Glomerular visceral epithelial cell (primary cell): ENCODE measurements at regions not wholly inside any gene's neighbourhood (a gene's known extent, or its start where the extent isn't known, plus 50 kb on each side); places are given as distances from the start of the nearest gene placed in this dataset.
A peak's percentile ranks its signal among the peaks of the same experiment; 100 is the strongest.

Experiments used
- DNase-seq: peaks from one replicate; pipeline ENCODE4 v3.0.0-alpha.2; 2016; ENCODE audit errors: extremely low spot score

- no peak for DNase-seq
These were observed 94.3 kb downstream of the PRLHR start for GRCh38 chr10:118501171-118501570.

GRCh38 chr10:118500477-118501104, 94.9 kb downstream of the PRLHR start:
- DNase-seq: no peak

DNA sequence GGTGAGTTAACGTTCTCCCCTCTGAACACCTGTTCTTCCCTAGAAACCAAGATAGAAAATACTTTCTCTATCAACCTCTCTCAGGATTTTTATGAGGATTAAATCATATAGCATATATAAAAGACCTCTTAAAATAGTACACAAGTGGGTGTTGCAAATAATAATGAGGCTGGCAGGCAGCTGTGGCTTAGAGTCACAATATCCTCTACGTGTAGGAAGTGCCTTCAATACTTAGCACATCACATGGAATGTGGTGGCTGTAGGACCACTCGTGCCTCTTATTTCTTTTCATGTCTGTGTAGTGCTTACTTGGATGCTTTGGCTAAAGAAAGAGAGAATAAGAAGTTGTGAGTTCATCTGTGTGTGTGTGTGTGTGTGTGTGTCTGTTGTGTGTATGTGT, 96.3 kb downstream of the PRLHR start:
- DNase-seq: no peak

DNA sequence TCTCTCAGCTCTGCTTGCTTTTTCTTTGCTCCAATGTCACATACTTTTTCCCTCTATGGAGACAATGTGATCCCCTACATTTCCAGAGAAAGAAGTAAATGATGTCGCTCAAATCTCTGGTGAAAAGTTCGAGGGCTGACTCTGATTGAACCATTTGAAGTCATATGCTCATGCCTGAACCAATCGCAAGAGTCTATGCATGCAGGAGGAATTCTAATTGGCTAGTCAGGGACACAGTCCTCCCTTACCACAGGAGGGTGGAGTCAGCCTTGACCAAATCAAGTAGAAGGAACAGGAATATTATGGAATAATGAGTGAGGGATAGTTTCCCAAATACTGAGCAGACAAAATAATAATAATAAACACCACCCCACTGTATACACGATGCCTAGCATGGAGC, 96.8 kb downstream of the PRLHR start:
- DNase-seq: no peak

GRCh38 chr10:118497227-118497626, 98.2 kb downstream of the PRLHR start:
- no peak for DNase-seq

- DNase-seq: no peak
These were observed 98.9 kb downstream of the PRLHR start for GRCh38 chr10:118496525-118496924.

GRCh38 chr10:118495499-118495898, 99.9 kb downstream of the PRLHR start:
- DNase-seq: no peak

- DNase-seq: no peak
These were observed 104.4 kb downstream of the PRLHR start for GRCh38 chr10:118491055-118491454.

DNA sequence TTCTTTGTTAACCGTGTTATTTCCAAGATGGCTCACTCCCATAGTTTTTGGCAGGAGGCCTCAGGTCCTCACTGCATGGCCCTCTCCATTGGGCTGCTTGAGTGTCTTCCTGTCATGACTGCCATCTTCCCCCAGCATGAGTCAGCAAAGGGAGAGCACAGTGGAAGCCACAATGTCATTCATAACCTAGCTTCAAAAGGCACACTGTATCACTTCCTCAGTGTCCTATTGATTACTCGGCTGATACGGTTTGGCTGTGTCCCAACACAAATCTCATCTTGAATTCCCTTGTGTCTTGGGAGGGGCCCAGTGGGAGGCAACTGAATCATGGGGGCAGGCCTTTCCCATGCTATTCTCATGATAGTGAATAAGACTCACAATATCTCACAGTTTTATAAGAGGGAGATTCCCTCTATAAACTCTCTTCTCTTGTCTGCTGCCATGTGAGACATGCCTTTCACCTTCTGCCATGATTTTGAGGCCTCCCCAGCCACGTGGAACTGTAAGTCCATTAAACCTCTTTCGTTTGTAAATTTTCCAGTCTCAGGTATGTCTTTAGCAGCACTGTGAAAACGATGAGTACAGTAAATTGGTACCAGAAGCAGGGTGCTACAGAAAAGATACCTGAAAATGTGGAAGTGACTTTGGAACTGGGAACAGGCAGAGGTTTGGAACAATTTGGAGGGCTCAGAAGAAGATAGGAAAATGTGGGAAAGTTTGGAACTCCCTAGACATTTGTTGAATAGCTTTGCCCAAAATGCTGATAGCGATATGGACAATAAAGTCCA, 106.5 kb downstream of the PRLHR start:
- DNase-seq: no peak

- DNase-seq: no peak
These were observed 109.8 kb downstream of the PRLHR start for GRCh38 chr10:118485641-118486040.

DNA sequence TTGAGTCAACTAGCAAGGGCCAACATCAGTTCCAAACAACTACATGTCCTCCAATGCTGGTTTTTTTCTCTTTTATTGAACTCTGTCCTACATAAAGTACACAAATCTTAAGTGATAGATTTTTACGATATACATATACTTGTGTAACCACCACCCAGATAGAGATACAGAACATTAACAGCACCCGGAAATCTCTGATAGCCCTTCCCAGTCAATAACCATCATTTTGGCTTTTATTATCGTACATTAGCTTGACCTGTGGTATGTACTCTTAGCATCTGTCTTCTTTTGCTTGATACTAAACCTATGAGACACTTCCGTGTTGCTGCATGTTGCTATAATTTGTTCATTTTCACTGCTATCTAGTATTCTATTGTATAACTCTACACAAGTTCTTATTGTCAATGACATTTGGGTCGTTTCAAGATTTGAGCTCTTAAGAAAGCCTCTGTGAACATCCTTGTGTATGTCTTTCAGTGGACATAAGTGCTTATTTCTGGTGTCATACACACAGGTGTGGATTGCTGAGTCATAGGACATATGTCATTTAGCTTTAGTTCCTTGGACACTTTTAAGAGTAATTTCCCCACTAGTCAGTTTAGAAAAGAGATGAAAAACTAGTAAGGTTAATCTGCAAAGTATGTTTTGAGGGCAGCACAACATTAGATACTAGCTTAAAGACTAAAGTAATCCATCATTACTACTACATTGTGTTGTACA, 111.1 kb downstream of the PRLHR start:
- no peak for DNase-seq

DNA sequence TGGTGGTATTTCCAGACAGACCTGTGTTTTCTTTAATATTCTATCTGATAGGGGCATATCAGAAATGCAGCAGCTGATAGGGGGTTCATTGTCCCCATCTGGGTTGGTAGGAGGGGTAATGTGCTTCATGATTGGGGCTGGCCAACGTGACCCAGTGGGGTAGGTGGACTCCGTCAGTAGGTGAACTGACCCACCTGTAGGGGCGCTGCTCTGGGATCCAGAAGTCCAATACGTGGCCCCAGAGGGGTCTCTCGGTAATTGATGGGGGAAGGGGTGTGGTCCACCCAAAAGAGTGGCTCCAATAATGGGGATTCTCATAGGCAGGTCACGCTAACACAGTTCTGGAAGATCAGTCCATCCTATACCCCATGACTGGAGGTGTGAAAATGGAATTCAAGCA, 112.0 kb downstream of the PRLHR start:
- no peak for DNase-seq

GRCh38 chr10:118482393-118483331, 112.8 kb downstream of the PRLHR start:
- no peak for DNase-seq

GRCh38 chr10:118481871-118482270, 113.6 kb downstream of the PRLHR start:
- no peak for DNase-seq

- DNase-seq: no peak
These were observed 120.2 kb downstream of the PRLHR start for GRCh38 chr10:118475214-118475613.

GRCh38 chr10:118474111-118474510, 121.3 kb downstream of the PRLHR start:
- no peak for DNase-seq

- no peak for DNase-seq
These were observed 122.0 kb downstream of the PRLHR start for GRCh38 chr10:118473305-118473960.

DNA sequence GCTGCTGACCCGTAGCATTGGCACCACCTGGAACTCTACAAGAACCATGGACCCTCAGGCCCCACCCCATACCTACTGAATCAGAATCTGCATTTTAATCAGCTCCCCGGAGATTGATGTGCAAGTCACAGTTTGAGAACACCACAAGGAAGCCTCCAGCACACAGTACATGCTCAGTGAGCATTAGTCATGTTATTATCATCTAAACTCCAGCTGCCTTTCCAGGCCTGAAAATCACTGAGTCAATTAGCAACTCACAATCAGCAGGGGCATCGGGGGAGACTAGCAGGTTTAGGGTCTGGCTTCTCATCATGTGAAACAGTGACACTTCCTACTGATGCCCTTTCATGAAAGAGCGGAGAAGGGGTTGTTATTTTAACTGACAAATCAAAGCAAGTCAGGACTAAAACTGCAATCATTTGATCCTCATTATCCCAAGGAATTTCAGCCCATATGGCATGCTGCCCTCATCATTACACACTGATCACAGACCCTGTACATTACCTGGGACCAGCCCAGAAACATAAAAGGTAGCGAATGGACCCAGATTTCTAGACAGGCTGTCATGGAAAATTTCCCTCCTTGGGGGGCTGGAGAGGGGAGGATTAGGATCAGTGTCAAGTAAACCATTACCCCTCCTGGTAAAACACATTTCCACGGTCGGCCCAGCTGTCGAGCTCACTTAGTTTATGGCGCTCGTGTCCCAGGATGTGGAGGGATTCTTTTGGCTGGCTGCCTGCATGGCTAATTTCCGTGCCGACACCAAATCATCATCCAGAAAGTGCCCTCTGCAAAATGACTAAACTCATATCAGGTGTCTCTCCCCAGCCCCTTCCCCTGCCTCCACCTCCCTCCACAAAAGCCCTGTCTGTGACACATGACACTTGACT, 122.8 kb downstream of the PRLHR start:
- no peak for DNase-seq

- DNase-seq: peak; percentile 28
These were observed 123.6 kb downstream of the PRLHR start for GRCh38 chr10:118471863-118472262.

- no peak for DNase-seq
These were observed 125.0 kb downstream of the PRLHR start for GRCh38 chr10:118470470-118470869.
